Uterus (tissue), 2 donors: ENCODE measurements at regions not wholly inside any gene's neighbourhood (a gene's known extent, or its start where the extent isn't known, plus 50 kb on each side); places are given as distances from the start of the nearest gene placed in this dataset.

Experiments used
- CTCF ChIP-seq, 4 experiments: fragments of 200-600 bp in 2 of 4; fragments of 450-650 bp in 2 of 4; sonication (generic) in 2 of 4; IDR thresholded peaks; one replicate each; pipeline ENCODE4 v1.5.1; 2016 to 2019; ENCODE audit warnings: antibody characterized with exemption in 4 of 4, mild to moderate bottlenecking in 2 of 4, moderate library complexity in 1 of 4
- POLR2A ChIP-seq, 2 donors: fragments of 450-650 bp; IDR thresholded peaks; one replicate each; pipeline ENCODE4 v1.6.1; 2016; ENCODE audit warnings: antibody characterized with exemption in 2 of 2, mild to moderate bottlenecking in 1 of 2, moderate library complexity in 1 of 2

- TF ChIP-seq POLR2A (IDR thresholded peaks at IDR 0.05) (no peak), CTCF (IDR thresholded peaks at IDR 0.05) (no peak)
Observed at GRCh38 chr15:26143221-26143620, 280.1 kb upstream of the ATP10A start.
